ENCODE measurements at regions not wholly inside any gene's neighbourhood (a gene's known extent, or its start where the extent isn't known, plus 50 kb on each side); places are given as distances from the start of the nearest gene placed in this dataset.

DNA sequence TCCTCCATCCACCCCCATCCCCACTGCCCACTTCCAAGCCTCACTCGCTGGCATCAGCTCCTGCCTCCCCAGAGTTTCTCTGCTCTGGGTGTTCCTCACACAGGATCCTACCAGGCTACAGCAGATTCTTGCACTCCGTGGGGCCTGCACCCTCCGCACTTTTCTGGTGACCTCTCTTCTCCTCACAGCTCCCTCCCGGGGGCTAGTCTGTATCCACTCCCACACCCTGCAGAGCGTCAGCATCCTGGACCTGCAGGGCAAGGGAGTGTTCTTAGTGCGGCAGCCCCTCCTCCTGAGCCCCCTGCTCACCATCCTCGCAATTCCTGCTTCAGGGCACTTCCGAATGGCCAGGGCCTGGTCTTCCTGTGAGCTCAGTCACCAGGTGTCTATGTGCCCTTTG lies 224.2 kb downstream of the DLL1 start:
- no peaks in the 10 kb centered on the region for H3K27me3 ChIP-seq (replicated peaks in 1 of 4; ENCODE audit: control insufficient read depth in 3 of 4, extremely low read depth in 1 of 4, insufficient read depth in 3 of 4, low read length in 3 of 4)
- no peak overlapping the region for H4K5ac ChIP-seq (ENCODE audit: insufficient read length, low read depth, low read length)
- H3K36me3 ChIP-seq (ENCODE audit: control insufficient read depth in 2 of 4, insufficient read depth in 4 of 4, low read length in 3 of 4) = no peaks in the 10 kb centered on the region
- no peak overlapping the region for H3K23ac ChIP-seq (ENCODE audit: insufficient read length)
- no peak overlapping the region for H2BK120ac ChIP-seq (replicated peaks; ENCODE audit: low read depth, low read length)
- no peak overlapping the region for H4K91ac ChIP-seq (replicated peaks; ENCODE audit: insufficient read length, low read length)
- H3K18ac ChIP-seq (ENCODE audit: extremely low read depth, low read length) = no peak overlapping the region
- H3K4me3 ChIP-seq (ENCODE audit: extremely low read depth in 1 of 4, insufficient read depth in 2 of 4, low read depth in 3 of 4, low read length in 4 of 4) = no peak overlapping the region
- no peak overlapping the region for H3K27ac ChIP-seq (ENCODE audit: low read depth, low read length)
- H3K9me3 ChIP-seq (ENCODE audit: insufficient read depth in 2 of 2, low read depth in 1 of 2, low read length in 1 of 2) = peaks cover 9 to 21% of the 10 kb centered on the region in 2 experiments; a peak in 3 of 4 replicates
- H3K56ac ChIP-seq (replicated peaks; ENCODE audit: insufficient read length, low read depth, low read length) = no peak overlapping the region
- H2BK12ac ChIP-seq (ENCODE audit: low read depth, low read length) = no peak overlapping the region
- H3K4me2 ChIP-seq (ENCODE audit: insufficient read depth in 1 of 2, low read depth in 2 of 2, low read length in 2 of 2) = no peak overlapping the region
- POLR2A ChIA-PET (ENCODE audit: partially characterized antibody) = no interaction called here
- peak overlapping the region; percentile 46; the same call in 1 of the 2 replicates for H2BK15ac ChIP-seq (ENCODE audit: low read length)
- no peak overlapping the region for H2BK5ac ChIP-seq (ENCODE audit: low read depth, low read length)
- no peak for TF ChIP-seq HDAC6 (IDR thresholded peaks at IDR 0.05; ENCODE audit: low read depth, low read length)
- TF ChIP-seq ZNF274 (IDR thresholded peaks at IDR 0.05; ENCODE audit: borderline replicate concordance, extremely low read depth, low read length) = no peak
- TF ChIP-seq MAFK (IDR thresholded peaks at IDR 0.05; ENCODE audit: low read depth, low read length) = no peak
- H2BK20ac ChIP-seq (ENCODE audit: low read length) = no peak overlapping the region
- no peaks in the 10 kb centered on the region for H3K79me1 ChIP-seq (ENCODE audit: low read depth, low read length)
- no peak overlapping the region for H3K4ac ChIP-seq (replicated peaks; ENCODE audit: insufficient read length, low read depth, low read length)
- no peak overlapping the region for H3K14ac ChIP-seq (ENCODE audit: insufficient read length)
- H3K9ac ChIP-seq (replicated peaks in 1 of 4; ENCODE audit: extremely low read depth in 1 of 4, low read depth in 3 of 4, low read length in 3 of 4) = no peak overlapping the region
- no peak overlapping the region for H4K8ac ChIP-seq (ENCODE audit: extremely low read depth, insufficient read depth, low read length)
- DNase-seq (ENCODE audit: low read depth in 1 of 2, low spot score in 2 of 2) (no peak), FAIRE-seq (no peak)
- peaks cover 10% of the 10 kb centered on the region; the same call in 1 of the 2 replicates for H3K23me2 ChIP-seq (ENCODE audit: low read depth, low read length)
- no peak overlapping the region for H2AFZ ChIP-seq (ENCODE audit: low read length)
- no peak overlapping the region for H2AK5ac ChIP-seq (ENCODE audit: low read depth, low read length)
- 86% methylated on average over 8 of the region's 8 CpGs; no CpG with 5 or more reads in 1 of the 2 experiments for WGBS, 2 experiments (ENCODE audit: extremely low coverage in 1 of 2, insufficient coverage in 1 of 2, insufficient read length in 1 of 2, insufficient replicate concordance in 2 of 2, low coverage in 1 of 2, low lambda C conversion rate in 2 of 2, missing lambda C conversion rate in 1 of 2)
- H4K20me1 ChIP-seq (replicated peaks in 1 of 2; ENCODE audit: control insufficient read depth in 1 of 2, insufficient read depth in 2 of 2, low read length in 2 of 2) = no peaks in the 10 kb centered on the region
- peaks cover 0 to 10% (median 4%) of the 10 kb centered on the region in 4 experiments; a peak in 4 of 7 replicates for H3K4me1 ChIP-seq (replicated peaks in 1 of 4; ENCODE audit: control insufficient read depth in 3 of 4, insufficient read depth in 4 of 4, low read length in 3 of 4)
- CTCF ChIA-PET (ENCODE audit: partially characterized antibody) = interaction anchor here (1.0 to 1.3 kb wide), 3 partner anchors 9 to 235 kb away, joined by 3 to 4 read pairs (median 3); no protein-coding TSS in a partner anchor
- H3K79me2 ChIP-seq (ENCODE audit: control insufficient read depth in 1 of 2, insufficient read depth in 2 of 2, low read length in 2 of 2) = no peaks in the 10 kb centered on the region

All from H1 (cell line).